B cell (primary cell): ENCODE measurements at regions not wholly inside any gene's neighbourhood (a gene's known extent, or its start where the extent isn't known, plus 50 kb on each side); places are given as distances from the start of the nearest gene placed in this dataset.

Experiments used
- ATAC-seq: fragments of 200-7000 bp; cut with Tn5 transposase; one replicate; pipeline ENCODE4 v1.10.0; 2021; ENCODE audit warnings: low read depth, mild to moderate bottlenecking, moderate number of reproducible peaks, moderate library complexity
- CTCF ChIA-PET: fragments of 350-600 bp; sonication (Branson Sonifier 250); formaldehyde crosslinking; loops from one replicate; lab custom pipeline; 2021; ENCODE audit warnings: antibody characterized with exemption, inconsistent platforms; lab: Charles Lee
- POLR2A ChIA-PET: fragments of 350-600 bp; sonication (Branson Sonifier 250); formaldehyde crosslinking; loops from one replicate; lab custom pipeline; 2021; ENCODE audit warnings: antibody characterized with exemption; lab: Charles Lee
- DNase-seq: peaks from one replicate; pipeline ENCODE4 v3.0.0; 2013
- H2AFZ ChIP-seq: 2 replicates; pipeline ENCODE4 v1.6.1; 2012; ENCODE audit warnings: mild to moderate bottlenecking, low read depth, low read length; ENCODE audit not compliant: insufficient read depth, poor library complexity, severe bottlenecking
- H3K27ac ChIP-seq, 2 donors: 1 replicate in 1 of 2; 2 replicates in 1 of 2; pipeline ENCODE4 v1.5.1; 2012 to 2013; ENCODE audit warnings: low read length in 2 of 2, mild to moderate bottlenecking in 2 of 2, moderate library complexity in 1 of 2
- H3K27me3 ChIP-seq, 4 experiments: fragments of 200-600 bp in 1 of 4; sonication (generic) in 1 of 4; replicated peaks in 1 of 4; 1 replicate in 2 of 4; 2 replicates in 2 of 4; pipeline versions ENCODE4 v1.6.1 to v1.7.0; 2013 to 2016; ENCODE audit warnings: low read length in 3 of 4, mild to moderate bottlenecking in 2 of 4, mixed read lengths in 1 of 4, moderate library complexity in 1 of 4; ENCODE audit not compliant: insufficient read depth in 4 of 4, control insufficient read depth in 3 of 4; ENCODE audit errors: control extremely low read depth in 1 of 4
- H3K36me3 ChIP-seq, 2 experiments: replicated peaks in 1 of 2; 1 replicate in 1 of 2; 2 replicates in 1 of 2; pipeline versions ENCODE4 v1.6.1 to v1.7.1; 2013; ENCODE audit warnings: low read length in 1 of 2; ENCODE audit not compliant: insufficient read depth in 2 of 2, control insufficient read depth in 1 of 2; ENCODE audit errors: control extremely low read depth in 1 of 2, extremely low read depth in 1 of 2
- H3K4me1 ChIP-seq, 2 donors: fragments of 200-600 bp in 1 of 2; sonication (generic) in 1 of 2; 1 replicate in 1 of 2; 2 replicates in 1 of 2; pipeline versions ENCODE4 v1.5.1 to v1.6.1; 2013 to 2017; ENCODE audit warnings: low read length in 2 of 2; ENCODE audit not compliant: control insufficient read depth in 2 of 2, insufficient read depth in 2 of 2
- H3K4me2 ChIP-seq: replicated peaks from 2 replicates; pipeline ENCODE3; 2012; ENCODE audit warnings: mild to moderate bottlenecking, low read depth, low read length; ENCODE audit not compliant: poor library complexity, severe bottlenecking
- H3K4me3 ChIP-seq, 5 experiments: fragments of 200-600 bp in 1 of 5; sonication (generic) in 1 of 5; 1 replicate in 3 of 5; 2 replicates in 2 of 5; pipeline versions ENCODE4 v1.5.1 to v1.7.0; 2011 to 2016; ENCODE audit warnings: low read length in 4 of 5, mild to moderate bottlenecking in 4 of 5, low read depth in 2 of 5, control low read depth in 1 of 5, moderate library complexity in 1 of 5; ENCODE audit not compliant: insufficient read depth in 1 of 5; ENCODE audit errors: control extremely low read depth in 1 of 5, extremely low read depth in 1 of 5
- H3K79me2 ChIP-seq: fragments of 200-600 bp; sonication (generic); one replicate; pipeline ENCODE4 v1.6.0; 2016; ENCODE audit warnings: low read length; ENCODE audit not compliant: control insufficient read depth, insufficient read depth
- H3K9ac ChIP-seq: fragments of 200-600 bp; sonication (generic); 2 replicates; pipeline ENCODE4 v1.6.1; 2017; ENCODE audit warnings: mild to moderate bottlenecking, low read length, moderate library complexity
- H3K9me3 ChIP-seq, 3 donors: one replicate each; pipeline versions ENCODE4 v1.6.1 to v1.7.1; 2013; ENCODE audit warnings: low read length in 2 of 3; ENCODE audit not compliant: control insufficient read depth in 2 of 3, insufficient read depth in 1 of 3; ENCODE audit errors: control extremely low read depth in 1 of 3
- H4K20me1 ChIP-seq: 2 replicates; pipeline ENCODE4 v1.6.0; 2012; ENCODE audit warnings: mild to moderate bottlenecking, low read length; ENCODE audit not compliant: insufficient read depth, control insufficient read depth, poor library complexity, severe bottlenecking
- H3K27ac Mint-ChIP-seq: one replicate; pipeline ENCODE4 v1.8.0; 2021; ENCODE audit warnings: mixed read lengths
- H3K27me3 Mint-ChIP-seq: one replicate; pipeline ENCODE4 v1.8.0; 2021; ENCODE audit warnings: mixed read lengths
- H3K4me1 Mint-ChIP-seq: one replicate; pipeline ENCODE4 v1.8.0; 2021; ENCODE audit warnings: mixed read lengths
- H3K4me3 Mint-ChIP-seq: one replicate; pipeline ENCODE4 v1.8.0; 2021; ENCODE audit warnings: mixed read lengths
- H3K9me3 Mint-ChIP-seq: one replicate; pipeline ENCODE4 v1.8.0; 2022; ENCODE audit warnings: mixed read lengths; ENCODE audit not compliant: insufficient read depth
- CTCF ChIP-seq: fragments of 200-600 bp; IDR thresholded peaks from one replicate; pipeline ENCODE4 v1.8.0; 2022; ENCODE audit warnings: antibody characterized with exemption, mild to moderate bottlenecking
- EZH2 ChIP-seq: IDR thresholded peaks from 2 replicates; pipeline ENCODE4 v1.6.1; 2012; ENCODE audit warnings: borderline replicate concordance, low read depth, mild to moderate bottlenecking, moderate library complexity, low read length; ENCODE audit not compliant: insufficient read depth, poor library complexity, severe bottlenecking
- WGBS: methylation state at CpG from one replicate; pipeline ENCODE4 v1.1.5; 2013; ENCODE audit warnings: missing lambda C conversion rate; ENCODE audit not compliant: insufficient coverage; 5-methylcytosine and 5-hydroxymethylcytosine counted together
- intact Hi-C: fragments of 100-400 bp; cut with micrococcal nuclease; formaldehyde crosslinking; loops from one replicate; pipeline ENCODE4 v1.10.0; 2022

- TF ChIP-seq EZH2 (no peak), CTCF (no peak)
- ChIA-PET CTCF (interaction anchor here (0.6 kb wide), 1 partner anchor 542 kb away, joined by 3 read pairs; no protein-coding TSS in a partner anchor), POLR2A (no interaction called here)
These were observed 648.3 kb upstream of the PKDCC start for GRCh38 chr2:41399437-41400087.

GRCh38 chr2:41400088-41400665 lies 647.6 kb upstream of the PKDCC start:
- Histone ChIP-seq H3K27me3 (no peaks in the 10 kb centered on the region), H3K36me3 (no peaks in the 10 kb centered on the region), H3K9me3 (no peaks in the 10 kb centered on the region), H3K9ac (no peak overlapping the region), H3K27ac (no peak overlapping the region), H3K79me2 (no peaks in the 10 kb centered on the region), H2AFZ (no peak overlapping the region), H3K4me3 (no peak overlapping the region), H4K20me1 (no peaks in the 10 kb centered on the region), H3K4me2 (no peak overlapping the region), H3K4me1 (no peaks in the 10 kb centered on the region)
- ATAC-seq (no peak), DNase-seq (no peak)
- H3K9me3 Mint-ChIP-seq: no peaks in the 10 kb centered on the region
- TF ChIP-seq CTCF (no peak), EZH2 (no peak)
- intact Hi-C loops: no loop called here
- no CpG with 5 or more reads among the region's 6 CpGs for WGBS
- no peak overlapping the region for H3K4me3 Mint-ChIP-seq
- no peak overlapping the region for H3K27ac Mint-ChIP-seq
- CTCF ChIA-PET: interaction anchor here (0.6 kb wide), 1 partner anchor 542 kb away, joined by 3 read pairs; no protein-coding TSS in a partner anchor
- H3K27me3 Mint-ChIP-seq: no peaks in the 10 kb centered on the region
- H3K4me1 Mint-ChIP-seq: no peaks in the 10 kb centered on the region
- POLR2A ChIA-PET: no interaction called here

More at GRCh38 chr2:41399437-41400087, 648.3 kb upstream of the PKDCC start:
- Histone ChIP-seq H3K36me3 (no peaks in the 10 kb centered on the region), H3K9ac (no peak overlapping the region), H4K20me1 (no peaks in the 10 kb centered on the region), H3K9me3 (no peaks in the 10 kb centered on the region), H3K27me3 (no peaks in the 10 kb centered on the region), H2AFZ (no peak overlapping the region), H3K27ac (no peak overlapping the region), H3K4me3 (no peak overlapping the region), H3K4me1 (no peaks in the 10 kb centered on the region), H3K79me2 (no peaks in the 10 kb centered on the region), H3K4me2 (no peak overlapping the region)
- H3K4me3 Mint-ChIP-seq: no peak overlapping the region
- no peaks in the 10 kb centered on the region for H3K27me3 Mint-ChIP-seq
- intact Hi-C loops: no loop called here
- 71% methylated on average over 1 of the region's 1 CpG for WGBS
- DNase-seq: no peak
- H3K27ac Mint-ChIP-seq: no peak overlapping the region
- no peak for ATAC-seq
- H3K9me3 Mint-ChIP-seq: no peaks in the 10 kb centered on the region
- no peaks in the 10 kb centered on the region for H3K4me1 Mint-ChIP-seq
